Right ventricle myocardium superior (tissue), 1 donor: ENCODE measurements at regions not wholly inside any gene's neighbourhood (a gene's known extent, or its start where the extent isn't known, plus 50 kb on each side); places are given as distances from the start of the nearest gene placed in this dataset.

Experiments
- ATAC-seq: fragments of 200-7000 bp; cut with Tn5 transposase; one replicate; pipeline ENCODE4 v1.9.1; 2020; ENCODE audit warnings: mild to moderate bottlenecking; ENCODE audit not compliant: poor library complexity
- DNase-seq: peaks from one replicate; pipeline ENCODE4 v3.0.0-alpha.2; 2020
- intact Hi-C: fragments of 100-400 bp; cut with DNase I; formaldehyde crosslinking; loops from one replicate; pipeline ENCODE4 v1.11.2; 2022
- donor health status: DM: no; HTN: yes; CAD: no; lungs with severe emphysema.

GRCh38 chr9:129266536-129266935 lies 88.5 kb upstream of the IER5L start:
- intact Hi-C loops, result no loop called here
- ATAC-seq (no peak), DNase-seq (peak; percentile 3)

- DNase-seq, result no peak
- ATAC-seq, result no peak
- intact Hi-C loops, result no loop called here
These were observed 86.3 kb upstream of the IER5L start for GRCh38 chr9:129264388-129264787.

- DNase-seq, result peak; percentile 33
These were observed 85.8 kb upstream of the IER5L start for GRCh38 chr9:129263836-129264235.

DNA sequence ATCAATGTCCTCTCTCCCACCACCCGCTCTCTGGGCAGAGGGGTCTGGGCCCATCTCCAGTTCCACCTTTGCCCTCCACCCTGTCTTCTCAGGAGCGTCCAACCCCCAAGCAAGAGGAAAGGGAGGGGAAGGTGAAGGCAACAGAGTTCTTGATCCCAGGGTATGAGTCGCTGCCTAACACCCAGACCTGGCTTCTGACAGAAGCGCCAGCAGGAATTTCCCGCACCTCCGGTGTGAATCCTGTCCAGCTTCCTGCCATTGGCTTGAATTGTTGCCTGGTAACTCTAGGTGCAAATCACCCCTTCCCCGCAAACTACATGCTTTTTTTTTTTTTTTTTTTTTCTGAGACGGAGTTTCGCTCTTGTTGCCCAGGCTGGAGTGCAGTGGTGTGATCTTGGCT lies 84.2 kb upstream of the IER5L start:
- intact Hi-C loops, result no loop called here
- DNase-seq (peak; percentile 36), ATAC-seq (no peak)

More at GRCh38 chr9:129263836-129264235, 85.8 kb upstream of the IER5L start:
- intact Hi-C loops, result no loop called here
- ATAC-seq, result no peak

DNA sequence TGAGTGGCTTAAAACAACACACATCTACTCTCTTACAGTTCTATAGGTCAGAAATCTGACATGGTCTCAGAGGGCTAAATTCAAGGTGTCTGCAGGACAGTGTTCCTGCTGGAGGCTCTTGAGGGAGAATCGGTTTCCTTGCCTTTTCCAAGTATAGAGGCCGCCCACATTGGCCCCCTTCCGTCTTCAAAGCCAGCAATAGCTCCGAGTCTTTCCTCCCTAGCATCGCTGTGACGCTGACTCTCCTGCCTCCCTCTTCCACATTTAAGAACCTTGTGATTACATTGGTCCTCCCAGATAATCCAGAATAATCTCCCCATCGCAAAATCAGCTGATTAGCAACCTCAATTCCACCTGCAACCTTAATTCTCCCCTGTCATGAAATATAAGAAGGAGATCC lies 81.3 kb upstream of the IER5L start:
- ATAC-seq, result no peak
- intact Hi-C loops, result no loop called here
- DNase-seq, result peak; percentile 13

- intact Hi-C loops, result no loop called here
- DNase-seq (peak; percentile 42), ATAC-seq (no peak)
These were observed 80.8 kb upstream of the IER5L start for GRCh38 chr9:129258823-129259301.

DNA sequence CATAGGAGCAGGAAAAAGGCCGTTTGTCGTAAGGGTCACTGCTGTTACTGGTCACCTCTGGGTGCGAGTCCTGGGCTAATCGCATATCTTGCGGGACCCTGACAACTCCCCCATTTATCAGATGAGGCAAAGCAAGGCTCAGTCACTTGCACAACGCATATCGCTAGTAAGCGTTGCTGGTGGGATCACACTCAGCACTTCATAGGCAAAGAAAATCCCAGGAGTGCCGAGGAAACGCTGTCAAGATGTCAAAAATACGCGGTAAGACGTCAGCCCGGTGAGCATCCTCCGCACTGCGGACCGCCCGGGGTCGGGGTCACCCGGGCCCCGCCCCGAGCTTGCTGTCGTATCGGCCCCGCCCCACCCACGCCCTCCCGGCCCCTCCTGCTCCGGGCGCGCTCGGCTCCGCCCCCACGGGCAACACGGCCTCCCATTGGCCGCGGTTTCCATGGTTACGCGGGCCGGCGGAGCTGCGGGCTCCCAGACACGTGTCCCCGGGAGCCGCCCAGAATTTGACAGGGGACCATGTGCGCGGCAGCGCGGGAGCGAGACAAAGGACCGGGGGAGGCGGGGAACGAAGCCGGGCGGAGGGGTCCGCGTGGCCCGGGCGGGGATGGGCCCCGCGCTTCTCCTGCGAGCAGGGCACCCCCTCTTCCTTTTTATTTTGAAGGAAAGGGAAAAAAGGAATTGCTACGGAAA lies 80.2 kb upstream of the IER5L start:
- DNase-seq, result peak; percentile 95
- ATAC-seq, result peak; percentile 88
- intact Hi-C loops, result no loop called here

DNA sequence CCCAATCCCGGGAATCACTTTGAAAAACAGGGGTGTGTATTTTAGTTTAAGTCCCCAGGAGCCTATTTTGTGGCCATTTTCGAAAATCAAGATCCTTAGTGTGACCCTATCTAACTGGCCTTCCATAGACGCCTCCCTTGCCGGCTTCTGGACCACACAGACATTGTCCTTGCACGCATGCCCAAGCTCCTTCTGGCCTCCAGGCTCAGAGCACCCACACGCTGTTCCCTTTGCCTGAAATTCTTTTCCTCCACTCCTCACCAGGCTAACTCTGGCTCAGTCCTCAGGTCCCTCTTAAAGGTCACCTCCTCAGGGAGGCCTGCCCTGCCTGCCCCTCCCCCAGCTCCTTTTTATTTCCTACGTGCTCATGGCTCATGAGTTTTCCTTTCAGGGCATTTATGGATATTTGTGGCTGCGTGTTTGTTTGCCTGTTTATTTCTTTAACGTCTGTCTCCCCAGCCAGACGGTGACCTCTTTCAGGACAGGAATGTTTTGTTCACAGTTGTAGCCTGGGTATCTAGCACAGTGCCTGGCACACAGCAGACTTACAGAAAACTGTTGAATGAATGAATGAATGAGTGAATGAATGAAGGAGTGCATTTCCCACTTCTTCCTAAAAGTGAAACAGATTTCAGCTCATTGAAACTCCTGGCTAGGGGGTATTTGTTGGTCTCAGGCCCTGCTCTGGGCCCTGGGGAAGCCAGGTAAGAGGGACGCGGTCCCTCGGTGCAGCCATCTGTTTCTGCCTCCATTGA lies 79.1 kb upstream of the IER5L start:
- intact Hi-C loops, result no loop called here
- no peak for ATAC-seq
- DNase-seq, result peak; percentile 8

DNA sequence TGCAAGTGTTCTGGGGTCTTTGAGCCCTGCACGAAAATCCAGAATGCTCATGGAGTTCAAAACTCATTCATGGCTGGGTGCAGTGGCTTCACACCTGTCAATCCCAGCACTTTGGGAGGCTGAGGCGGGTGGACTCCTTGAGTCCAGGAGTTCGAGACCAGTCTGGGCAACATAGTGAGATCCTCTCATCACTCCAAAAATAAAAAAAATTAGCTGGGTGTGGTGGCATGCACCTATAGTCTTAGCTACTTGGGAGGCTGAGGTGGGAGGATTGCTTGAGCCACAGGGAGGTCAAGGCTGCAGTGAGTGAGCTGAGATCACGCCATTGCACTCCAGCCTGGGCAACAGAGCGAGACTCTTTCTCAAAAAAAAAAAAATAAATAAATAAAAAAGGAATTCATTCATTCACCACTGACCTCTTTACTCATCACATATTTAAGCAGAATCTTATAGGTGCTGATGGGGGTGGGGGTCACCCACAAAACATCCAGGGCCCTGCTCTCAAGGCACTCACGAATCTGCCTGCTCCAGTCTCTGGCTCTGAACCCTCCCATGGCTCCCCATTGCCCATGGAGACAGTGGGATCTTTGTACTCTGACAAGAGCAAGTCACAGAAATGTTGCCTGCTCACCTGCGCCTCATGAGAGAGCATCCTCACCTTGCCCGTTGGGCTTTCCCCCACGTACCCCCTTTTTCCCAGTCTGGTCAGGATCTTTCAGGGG lies 76.7 kb upstream of the IER5L start:
- intact Hi-C loops, result no loop called here
- DNase-seq, result peak; percentile 9
- no peak for ATAC-seq

- DNase-seq (peak; percentile 83), ATAC-seq (peak; percentile 84)
- intact Hi-C loops, result no loop called here
These were observed 75.8 kb upstream of the IER5L start for GRCh38 chr9:129253803-129254381.

- DNase-seq, result peak; percentile 73
- intact Hi-C loops, result no loop called here
- peak; percentile 82 for ATAC-seq
These were observed 75.1 kb upstream of the IER5L start for GRCh38 chr9:129252937-129253802.

GRCh38 chr9:129250786-129251185 lies 72.7 kb upstream of the IER5L start:
- intact Hi-C loops, result no loop called here
- no peak for ATAC-seq
- no peak for DNase-seq

DNA sequence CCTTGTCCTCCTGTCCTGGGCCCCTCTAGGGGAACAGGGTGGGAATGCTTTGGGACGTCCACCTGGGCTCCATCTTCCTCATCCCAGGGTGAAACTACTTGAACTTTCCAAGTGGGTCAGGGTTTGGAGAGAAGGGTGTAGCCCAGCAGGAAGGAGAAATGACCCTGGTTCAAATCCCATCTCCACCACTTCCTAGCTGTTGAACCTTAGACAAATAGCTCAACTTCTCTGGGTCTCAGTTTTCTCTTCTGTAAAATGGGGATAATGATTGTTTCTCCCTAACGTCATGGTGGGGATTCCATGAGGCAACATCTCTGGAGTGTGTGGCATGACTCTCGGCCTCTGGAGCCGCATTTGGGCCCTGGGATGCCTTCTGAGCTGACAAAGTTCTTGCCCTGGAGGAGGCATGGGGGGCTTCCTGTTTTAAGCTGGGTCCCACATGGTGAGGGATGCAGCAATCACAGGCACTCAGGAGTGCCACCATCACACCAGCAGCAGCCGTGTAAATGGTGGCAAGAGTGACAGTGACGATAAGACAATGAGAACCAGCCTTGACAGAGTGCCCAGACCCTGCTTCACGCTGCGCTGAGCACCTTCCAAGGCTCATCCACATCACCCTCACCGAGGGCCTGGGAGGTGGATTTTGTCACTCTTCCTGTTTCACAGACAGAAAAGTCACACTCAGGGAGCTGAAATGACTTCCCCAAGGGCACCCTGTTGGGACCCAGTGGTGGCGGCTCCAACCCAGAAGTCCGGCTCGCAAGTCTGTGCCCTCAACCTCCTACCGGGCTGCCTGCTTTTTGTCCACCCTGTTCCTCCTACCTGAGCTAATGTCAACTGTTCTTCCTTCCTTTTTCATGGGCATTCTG lies 69.5 kb upstream of the IER5L start:
- no peak for ATAC-seq
- intact Hi-C loops, result no loop called here
- DNase-seq, result peak; percentile 10

GRCh38 chr9:129245276-129245675 lies 67.2 kb upstream of the IER5L start:
- ATAC-seq, result no peak
- intact Hi-C loops, result no loop called here
- DNase-seq, result peak; percentile 11

- DNase-seq (no peak), ATAC-seq (peak; percentile 73)
- intact Hi-C loops, result no loop called here
These were observed 65.0 kb upstream of the IER5L start for GRCh38 chr9:129242971-129243561.

- intact Hi-C loops, result no loop called here
- ATAC-seq (no peak), DNase-seq (peak; percentile 38)
These were observed 64.3 kb upstream of the IER5L start for GRCh38 chr9:129242191-129242941.
